ENCODE measurements at regions not wholly inside any gene's neighbourhood (a gene's known extent, or its start where the extent isn't known, plus 50 kb on each side); places are given as distances from the start of the nearest gene placed in this dataset.

DNA sequence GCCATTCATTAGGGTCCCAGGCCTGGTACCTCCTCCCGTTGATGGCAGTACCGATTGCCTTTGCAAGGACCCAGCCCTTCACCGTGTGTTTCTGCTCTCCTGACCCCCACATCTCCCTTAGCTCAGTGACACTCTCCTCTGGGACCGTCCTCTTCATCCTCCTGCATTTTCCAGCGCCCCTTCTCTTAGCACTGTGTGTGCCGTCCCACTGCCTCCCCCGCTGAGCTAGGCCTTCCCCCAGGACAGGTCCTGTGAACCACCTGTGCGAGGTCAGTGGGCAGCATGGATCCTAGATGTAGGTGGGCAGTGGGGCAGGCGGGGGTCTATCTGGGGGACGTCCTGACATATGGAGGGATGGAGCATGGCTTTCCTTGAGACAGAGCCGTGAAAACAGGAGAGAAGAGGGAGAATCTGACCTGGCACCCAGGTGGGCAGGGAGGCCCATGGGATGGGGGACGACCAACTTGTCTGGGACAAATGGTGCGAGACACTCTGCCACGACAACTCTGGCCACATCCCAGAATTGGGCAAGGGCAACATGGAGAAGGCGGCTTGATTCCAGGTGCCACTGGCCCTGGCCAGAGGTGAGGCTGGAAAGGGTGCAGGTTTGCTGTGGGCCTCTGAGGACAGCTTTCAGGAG lies 87.7 kb upstream of the ALDH1L1 start (continued):
- TF ChIP-seq SP2 (IDR thresholded peaks at IDR 0.05; ENCODE audit: low read length): no peak
- TF ChIP-seq SIRT6 (IDR thresholded peaks at IDR 0.05; ENCODE audit: low read length): no peak
- TF ChIP-seq EP300 (IDR thresholded peaks at IDR 0.05; ENCODE audit: borderline replicate concordance in 1 of 2, low read depth in 2 of 2, low read length in 2 of 2): no peak
- TF ChIP-seq CTBP2 (IDR thresholded peaks at IDR 0.05; ENCODE audit: borderline replicate concordance, insufficient read depth, insufficient read length, low read length): no peak
- TF ChIP-seq GABPA (IDR thresholded peaks at IDR 0.05; ENCODE audit: borderline replicate concordance, insufficient read depth, low read length): no peak
- no peak for TF ChIP-seq POU5F1 (IDR thresholded peaks at IDR 0.05; ENCODE audit: low read depth, low read length)
